ENCODE measurements at regions not wholly inside any gene's neighbourhood (a gene's known extent, or its start where the extent isn't known, plus 50 kb on each side); places are given as distances from the start of the nearest gene placed in this dataset.

GRCh38 chr4:144202081-144202480 lies 61.6 kb upstream of the GYPA start:
- H3K4me2 ChIP-seq (ENCODE audit: low read depth, low read length): no peak overlapping the region
- no peaks in the 10 kb centered on the region for H4K20me1 ChIP-seq (ENCODE audit: insufficient read depth, low read length)
- POLR2A ChIA-PET: no interaction called here
- H3K27me3 ChIP-seq (ENCODE audit: control insufficient read depth in 1 of 2, insufficient read depth in 2 of 2, low read length in 2 of 2): no peaks in the 10 kb centered on the region
- TF ChIP-seq TRIM22 (IDR thresholded peaks at IDR 0.05) (no peak), ARNT (IDR thresholded peaks at IDR 0.05) (no peak), PRDM4 (CRISPR knock-in tag; IDR thresholded peaks at IDR 0.05; ENCODE audit: borderline replicate concordance) (no peak), SMYD3 (CRISPR knock-in tag; IDR thresholded peaks at IDR 0.05) (no peak), ZNF138 (CRISPR knock-in tag; IDR thresholded peaks at IDR 0.05; ENCODE audit: low read depth) (no peak), FOXO1 (CRISPR knock-in tag; IDR thresholded peaks at IDR 0.05) (no peak), PHF8 (CRISPR knock-in tag; IDR thresholded peaks at IDR 0.05) (no peak), CERS6 (CRISPR knock-in tag; IDR thresholded peaks at IDR 0.05) (no peak), ZNF816 (CRISPR knock-in tag; IDR thresholded peaks at IDR 0.05; ENCODE audit: borderline replicate concordance) (no peak), ZNF407 (CRISPR knock-in tag; IDR thresholded peaks at IDR 0.05; ENCODE audit: not compliant biosample characterization) (no peak)
- CTCF ChIA-PET (ENCODE audit: low intra/inter-chr PET ratio, low total read pairs): no interaction called here
- H3K4me3 ChIP-seq (replicated peaks in 1 of 3; ENCODE audit: insufficient read depth in 1 of 3, low read depth in 2 of 3, low read length in 3 of 3): no peak overlapping the region
- no peak overlapping the region for H3K27ac ChIP-seq (ENCODE audit: extremely low read length, insufficient read depth, low read length)
- no TSS peak for BruUV-seq (replicated peaks)
- H3K9ac ChIP-seq (ENCODE audit: insufficient read depth, low read depth, low read length): no peak overlapping the region
- in situ Hi-C loops (cut with HindIII; ENCODE audit: extremely low pct_ligation_motif_present, low pct_unique_long_range_greater_than_20kb): no loop called here
- H3K4me1 ChIP-seq (ENCODE audit: insufficient read depth, low read length): no peaks in the 10 kb centered on the region
- H3K36me3 ChIP-seq (replicated peaks in 1 of 2; ENCODE audit: control insufficient read depth in 1 of 2, insufficient read depth in 2 of 2, low read length in 2 of 2): no peaks in the 10 kb centered on the region
- H2AFZ ChIP-seq (ENCODE audit: low read length): no peak overlapping the region
- peaks cover 14% of the 10 kb centered on the region for H3K9me3 ChIP-seq (ENCODE audit: low read length)
- intact Hi-C loops (cut with micrococcal nuclease; ENCODE audit: unreplicated experiment): no loop called here
- no peak for DNase-seq (ENCODE audit: low spot score)
- WGBS (ENCODE audit: low lambda C conversion rate): 0% methylated on average over 1 of the region's 1 CpG
- H3K79me2 ChIP-seq (ENCODE audit: insufficient read depth, low read length): no peaks in the 10 kb centered on the region
- ATAC-seq: no peak
- FAIRE-seq: no peak
